Right lung (tissue), 2 donors: ENCODE measurements at regions not wholly inside any gene's neighbourhood (a gene's known extent, or its start where the extent isn't known, plus 50 kb on each side); places are given as distances from the start of the nearest gene placed in this dataset.

ENCODE experiments used
- DNase-seq, 2 donors: peaks; one replicate each; pipeline ENCODE4 v3.0.0-alpha.2; 2013

GRCh38 chr5:2441495-2442180 is 309.8 kb downstream of the IRX2 start:
- DNase-seq = no peak

- no peak for DNase-seq
Measured at GRCh38 chr5:2439608-2440007, 311.9 kb downstream of the IRX2 start.

- DNase-seq = no peak
Measured at GRCh38 chr5:2433086-2433485, 318.4 kb downstream of the IRX2 start.

GRCh38 chr5:2432076-2432920 is 319.2 kb downstream of the IRX2 start:
- DNase-seq = no peak

- no peak for DNase-seq
Measured at GRCh38 chr5:2430606-2431005, 320.9 kb downstream of the IRX2 start.

- DNase-seq = no peak
Measured at GRCh38 chr5:2427983-2428382, 323.5 kb downstream of the IRX2 start.

GRCh38 chr5:2423634-2424033 is 327.8 kb downstream of the IRX2 start:
- no peak for DNase-seq

GRCh38 chr5:2417301-2417700 is 334.2 kb downstream of the IRX2 start:
- DNase-seq = no peak

- DNase-seq = no peak
Measured at GRCh38 chr5:2415678-2416077, 335.8 kb downstream of the IRX2 start.

- no peak for DNase-seq
Measured at GRCh38 chr5:2410451-2410850, 341.0 kb downstream of the IRX2 start.

- no peak for DNase-seq
Measured at GRCh38 chr5:2403296-2403695, 348.2 kb downstream of the IRX2 start.

GRCh38 chr5:2399804-2400203 is 351.7 kb downstream of the IRX2 start:
- no peak for DNase-seq

- peak in 1 of 2 donors; percentile 4 for DNase-seq
Measured at GRCh38 chr5:2399096-2399495, 352.4 kb downstream of the IRX2 start.

GRCh38 chr5:2393556-2393955 is 357.9 kb downstream of the IRX2 start:
- DNase-seq = no peak

- DNase-seq = no peak
Measured at GRCh38 chr5:2391566-2391965, 359.9 kb downstream of the IRX2 start.

- DNase-seq = no peak
Measured at GRCh38 chr5:2391021-2391420, 360.5 kb downstream of the IRX2 start.

GRCh38 chr5:2388571-2388970 is 362.9 kb downstream of the IRX2 start:
- no peak for DNase-seq

GRCh38 chr5:2387634-2388325 is 363.7 kb downstream of the IRX2 start:
- peak; percentile 69 to 78 for DNase-seq

GRCh38 chr5:2387250-2387633 is 364.2 kb downstream of the IRX2 start:
- DNase-seq = peak; percentile 90

GRCh38 chr5:2385818-2386217 is 365.7 kb downstream of the IRX2 start:
- DNase-seq = no peak

- no peak for DNase-seq
Measured at GRCh38 chr5:2383698-2384065, 367.8 kb downstream of the IRX2 start.

- DNase-seq = no peak
Measured at GRCh38 chr5:2382776-2383697, 368.4 kb downstream of the IRX2 start.
